Activated naive CD4-positive, alpha-beta T cell treated with anti-CD3 and anti-CD28 coated beads, Interleukin-2, amount 50 U/mL, for 72 hours (primary cell): ENCODE measurements at regions not wholly inside any gene's neighbourhood (a gene's known extent, or its start where the extent isn't known, plus 50 kb on each side); places are given as distances from the start of the nearest gene placed in this dataset.

Experiments
- ATAC-seq, 2 donors: fragments of 150-1000 bp; cut with Tn5 transposase; 2 replicates each; pipeline ENCODE4 v1.10.0; 2021; ENCODE audit warnings: mild to moderate bottlenecking in 2 of 2, moderate library complexity in 2 of 2
- DNase-seq, 2 donors: peaks; one replicate each; pipeline ENCODE4 v3.0.0; 2021 to 2022; ENCODE audit warnings: low spot score in 2 of 2
- H3K27ac Mint-ChIP-seq, 2 donors: one replicate each; pipeline ENCODE4 v1.8.0; 2022; ENCODE audit warnings: mild to moderate bottlenecking in 2 of 2, mixed read lengths in 2 of 2
- H3K36me3 Mint-ChIP-seq, 2 donors: one replicate each; pipeline ENCODE4 v1.8.0; 2022; ENCODE audit warnings: mixed read lengths in 2 of 2
- H3K9me3 Mint-ChIP-seq, 2 donors: one replicate each; pipeline ENCODE4 v1.8.0; 2022; ENCODE audit warnings: mixed read lengths in 2 of 2

GRCh38 chr1:37306461-37306860 lies 167.9 kb upstream of the ZC3H12A start:
- DNase-seq (no peak), ATAC-seq (no peak)
- H3K36me3 Mint-ChIP-seq, result no peaks in the 10 kb centered on the region

GRCh38 chr1:37306871-37307270 lies 167.5 kb upstream of the ZC3H12A start:
- H3K36me3 Mint-ChIP-seq, result no peaks in the 10 kb centered on the region
- H3K9me3 Mint-ChIP-seq, result no peaks in the 10 kb centered on the region
- ATAC-seq (no peak), DNase-seq (no peak)
- H3K27ac Mint-ChIP-seq, result no peak overlapping the region

More at GRCh38 chr1:37306461-37306860, 167.9 kb upstream of the ZC3H12A start:
- H3K27ac Mint-ChIP-seq, result no peak overlapping the region
- no peaks in the 10 kb centered on the region for H3K9me3 Mint-ChIP-seq

GRCh38 chr1:37308031-37308960 lies 166.1 kb upstream of the ZC3H12A start:
- Mint-ChIP-seq H3K27ac (no peak overlapping the region), H3K9me3 (no peaks in the 10 kb centered on the region), H3K36me3 (no peaks in the 10 kb centered on the region)
- DNase-seq, result no peak
- no peak for ATAC-seq

GRCh38 chr1:37309574-37309973 lies 164.8 kb upstream of the ZC3H12A start:
- no peak overlapping the region for H3K27ac Mint-ChIP-seq
- ATAC-seq (no peak), DNase-seq (no peak)
- H3K9me3 Mint-ChIP-seq, result no peaks in the 10 kb centered on the region
- no peaks in the 10 kb centered on the region for H3K36me3 Mint-ChIP-seq

GRCh38 chr1:37310064-37310463 lies 164.3 kb upstream of the ZC3H12A start:
- DNase-seq (no peak), ATAC-seq (no peak)
- H3K9me3 Mint-ChIP-seq, result no peaks in the 10 kb centered on the region
- no peak overlapping the region for H3K27ac Mint-ChIP-seq
- H3K36me3 Mint-ChIP-seq, result no peaks in the 10 kb centered on the region

GRCh38 chr1:37315371-37315846 lies 159.0 kb upstream of the ZC3H12A start:
- Mint-ChIP-seq H3K9me3 (no peaks in the 10 kb centered on the region), H3K27ac (no peak overlapping the region), H3K36me3 (no peaks in the 10 kb centered on the region)
- ATAC-seq (no peak), DNase-seq (no peak)

- DNase-seq, result no peak
- Mint-ChIP-seq H3K9me3 (no peaks in the 10 kb centered on the region), H3K27ac (no peak overlapping the region), H3K36me3 (no peaks in the 10 kb centered on the region)
- ATAC-seq, result no peak
Observed at GRCh38 chr1:37317870-37318467, 156.4 kb upstream of the ZC3H12A start.

- Mint-ChIP-seq H3K27ac (no peak overlapping the region), H3K9me3 (no peaks in the 10 kb centered on the region), H3K36me3 (no peaks in the 10 kb centered on the region)
- ATAC-seq (no peak), DNase-seq (no peak)
Observed at GRCh38 chr1:37318490-37318889, 155.9 kb upstream of the ZC3H12A start.

- DNase-seq (no peak), ATAC-seq (no peak)
Observed at GRCh38 chr1:37319284-37319683, 155.1 kb upstream of the ZC3H12A start.

GRCh38 chr1:37323486-37324377 lies 150.6 kb upstream of the ZC3H12A start:
- Mint-ChIP-seq H3K36me3 (peaks cover 0 to 4% of the 10 kb centered on the region in 2 donors), H3K27ac (no peak overlapping the region), H3K9me3 (no peaks in the 10 kb centered on the region)
- ATAC-seq (no peak), DNase-seq (peak in 1 of 2 donors; percentile 48)

More at GRCh38 chr1:37319284-37319683, 155.1 kb upstream of the ZC3H12A start:
- peaks cover 0 to 4% of the 10 kb centered on the region in 2 donors for H3K36me3 Mint-ChIP-seq
- H3K9me3 Mint-ChIP-seq, result no peaks in the 10 kb centered on the region
- H3K27ac Mint-ChIP-seq, result no peak overlapping the region

- Mint-ChIP-seq H3K9me3 (no peaks in the 10 kb centered on the region), H3K27ac (no peak overlapping the region), H3K36me3 (peaks cover 0 to 4% of the 10 kb centered on the region in 2 donors)
- DNase-seq, result no peak
- no peak for ATAC-seq
Observed at GRCh38 chr1:37325010-37325409, 149.4 kb upstream of the ZC3H12A start.

GRCh38 chr1:37325509-37326437 lies 148.6 kb upstream of the ZC3H12A start:
- Mint-ChIP-seq H3K9me3 (no peaks in the 10 kb centered on the region), H3K36me3 (peaks cover 0 to 4% of the 10 kb centered on the region in 2 donors), H3K27ac (no peak overlapping the region)
- DNase-seq (no peak), ATAC-seq (no peak)

GRCh38 chr1:37332126-37332525 lies 142.3 kb upstream of the ZC3H12A start:
- Mint-ChIP-seq H3K9me3 (peaks cover 0 to 7% of the 10 kb centered on the region in 2 donors), H3K36me3 (no peaks in the 10 kb centered on the region), H3K27ac (no peak overlapping the region)
- no peak for ATAC-seq
- no peak for DNase-seq

GRCh38 chr1:37338658-37339057 lies 135.7 kb upstream of the ZC3H12A start:
- Mint-ChIP-seq H3K36me3 (no peaks in the 10 kb centered on the region), H3K9me3 (peaks cover 0 to 7% of the 10 kb centered on the region in 2 donors), H3K27ac (no peak overlapping the region)
- DNase-seq, result no peak
- no peak for ATAC-seq

GRCh38 chr1:37342736-37343135 lies 131.6 kb upstream of the ZC3H12A start:
- H3K36me3 Mint-ChIP-seq, result no peaks in the 10 kb centered on the region
- no peak overlapping the region for H3K27ac Mint-ChIP-seq
- H3K9me3 Mint-ChIP-seq, result no peaks in the 10 kb centered on the region
- DNase-seq, result no peak
- ATAC-seq, result no peak
